ENCODE measurements at regions not wholly inside any gene's neighbourhood (a gene's known extent, or its start where the extent isn't known, plus 50 kb on each side); places are given as distances from the start of the nearest gene placed in this dataset.

GRCh38 chrX:9147086-9147485 is 113.2 kb upstream of the FAM9B start:
- DNase-seq (ENCODE audit: low read depth in 2 of 3, low spot score in 2 of 3): no peak

- no peak for DNase-seq (ENCODE audit: low read depth in 2 of 3, low spot score in 2 of 3)
These were observed 113.8 kb upstream of the FAM9B start for GRCh38 chrX:9147726-9148125.

- no peak for DNase-seq (ENCODE audit: low read depth in 2 of 3, low spot score in 2 of 3)
These were observed 114.9 kb upstream of the FAM9B start for GRCh38 chrX:9148615-9149399.

- DNase-seq (ENCODE audit: low read depth in 2 of 3, low spot score in 2 of 3): no peak
These were observed 115.7 kb upstream of the FAM9B start for GRCh38 chrX:9149501-9150245.

- no peak for DNase-seq (ENCODE audit: low read depth in 2 of 3, low spot score in 2 of 3)
These were observed 117.9 kb upstream of the FAM9B start for GRCh38 chrX:9151772-9152307.

- no peak for DNase-seq (ENCODE audit: low read depth in 2 of 3, low spot score in 2 of 3)
These were observed 119.4 kb upstream of the FAM9B start for GRCh38 chrX:9153300-9153699.

GRCh38 chrX:9158611-9159010 is 124.7 kb upstream of the FAM9B start:
- no peak for DNase-seq (ENCODE audit: low read depth in 2 of 3, low spot score in 2 of 3)

- no peak for DNase-seq (ENCODE audit: low read depth in 2 of 3, low spot score in 2 of 3)
These were observed 126.9 kb upstream of the FAM9B start for GRCh38 chrX:9160698-9161329.

GRCh38 chrX:9162698-9163097 is 128.8 kb upstream of the FAM9B start:
- no peak for DNase-seq (ENCODE audit: low read depth in 2 of 3, low spot score in 2 of 3)

- no peak for DNase-seq (ENCODE audit: low read depth in 2 of 3, low spot score in 2 of 3)
These were observed 129.3 kb upstream of the FAM9B start for GRCh38 chrX:9163214-9163709.

- no peak for DNase-seq (ENCODE audit: low read depth in 2 of 3, low spot score in 2 of 3)
These were observed 130.2 kb upstream of the FAM9B start for GRCh38 chrX:9164086-9164485.

GRCh38 chrX:9164533-9165426 is 130.9 kb upstream of the FAM9B start:
- no peak for DNase-seq (ENCODE audit: low read depth in 2 of 3, low spot score in 2 of 3)

GRCh38 chrX:9166584-9166944 is 132.6 kb upstream of the FAM9B start:
- DNase-seq (ENCODE audit: low read depth in 2 of 3, low spot score in 2 of 3): no peak

GRCh38 chrX:9171841-9172463 is 138.0 kb upstream of the FAM9B start:
- no peak for DNase-seq (ENCODE audit: low read depth in 2 of 3, low spot score in 2 of 3)

- DNase-seq (ENCODE audit: low read depth in 2 of 3, low spot score in 2 of 3): no peak
These were observed 138.5 kb upstream of the FAM9B start for GRCh38 chrX:9172464-9172850.

- DNase-seq (ENCODE audit: low read depth in 2 of 3, low spot score in 2 of 3): no peak
These were observed 146.7 kb upstream of the FAM9B start for GRCh38 chrX:9180623-9181022.

GRCh38 chrX:9182041-9182440 is 148.1 kb upstream of the FAM9B start:
- no peak for DNase-seq (ENCODE audit: low read depth in 2 of 3, low spot score in 2 of 3)

- DNase-seq (ENCODE audit: low read depth in 2 of 3, low spot score in 2 of 3): no peak
These were observed 149.6 kb upstream of the FAM9B start for GRCh38 chrX:9183481-9183880.

GRCh38 chrX:9184211-9184610 is 150.3 kb upstream of the FAM9B start:
- DNase-seq (ENCODE audit: low read depth in 2 of 3, low spot score in 2 of 3): no peak

- DNase-seq (ENCODE audit: low read depth in 2 of 3, low spot score in 2 of 3): no peak
These were observed 154.2 kb upstream of the FAM9B start for GRCh38 chrX:9188117-9188516.
